ENCODE measurements at regions not wholly inside any gene's neighbourhood (a gene's known extent, or its start where the extent isn't known, plus 50 kb on each side); places are given as distances from the start of the nearest gene placed in this dataset.

DNA sequence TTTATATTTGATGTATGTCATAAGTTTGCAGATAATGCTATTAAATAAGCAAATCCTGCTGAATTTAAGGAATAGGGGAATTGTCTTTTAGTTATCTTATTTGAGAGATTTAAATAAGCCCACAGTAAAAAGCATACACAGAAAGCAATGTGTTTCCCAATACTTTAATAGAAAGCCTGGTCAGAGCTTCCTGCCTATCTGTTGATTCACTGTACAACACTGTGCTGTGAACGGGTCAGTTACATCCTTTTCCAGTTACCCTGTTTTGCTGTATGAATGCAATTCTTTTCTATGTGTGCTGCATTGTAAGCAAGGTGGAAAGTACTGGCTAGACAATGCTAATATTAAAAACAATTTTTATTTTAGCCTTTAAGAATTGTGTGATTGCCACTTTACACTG is 81.2 kb downstream of the ANKRD7 start:
- Histone ChIP-seq H3K79me2 (ENCODE audit: insufficient read depth, low read length) (no peaks in the 10 kb centered on the region), H2AFZ (ENCODE audit: low read length) (no peak overlapping the region; the same call in 1 of the 2 replicates), H4K20me1 (ENCODE audit: insufficient read depth, low read length, poor library complexity, severe bottlenecking) (no peaks in the 10 kb centered on the region), H3K9me2 (replicated peaks; ENCODE audit: low read depth, low read length) (no peaks in the 10 kb centered on the region), H3K4me3 (ENCODE audit: low read length, poor library complexity, severe bottlenecking) (no peak overlapping the region), H3F3A (ENCODE audit: low read depth) (no peaks in the 10 kb centered on the region), H3K9me3 (ENCODE audit: insufficient read depth, low read depth, low read length) (peaks cover 12% of the 10 kb centered on the region; the same call in 1 of the 2 replicates), H3K36me3 (ENCODE audit: insufficient read depth, low read length) (peaks cover 4% of the 10 kb centered on the region; the same call in 1 of the 2 replicates), H3K4me1 (ENCODE audit: insufficient read depth, low read length, poor library complexity, severe bottlenecking) (peaks cover 29% of the 10 kb centered on the region), H3K27me3 (ENCODE audit: insufficient read depth, low read length, poor library complexity, severe bottlenecking) (no peaks in the 10 kb centered on the region), H3K4me2 (ENCODE audit: low read depth, low read length, poor library complexity, severe bottlenecking) (peak overlapping the region; percentile 15), H3K9ac (ENCODE audit: low read depth, low read length, poor library complexity, severe bottlenecking) (no peak overlapping the region)
- TF ChIP-seq, protein P1, sequence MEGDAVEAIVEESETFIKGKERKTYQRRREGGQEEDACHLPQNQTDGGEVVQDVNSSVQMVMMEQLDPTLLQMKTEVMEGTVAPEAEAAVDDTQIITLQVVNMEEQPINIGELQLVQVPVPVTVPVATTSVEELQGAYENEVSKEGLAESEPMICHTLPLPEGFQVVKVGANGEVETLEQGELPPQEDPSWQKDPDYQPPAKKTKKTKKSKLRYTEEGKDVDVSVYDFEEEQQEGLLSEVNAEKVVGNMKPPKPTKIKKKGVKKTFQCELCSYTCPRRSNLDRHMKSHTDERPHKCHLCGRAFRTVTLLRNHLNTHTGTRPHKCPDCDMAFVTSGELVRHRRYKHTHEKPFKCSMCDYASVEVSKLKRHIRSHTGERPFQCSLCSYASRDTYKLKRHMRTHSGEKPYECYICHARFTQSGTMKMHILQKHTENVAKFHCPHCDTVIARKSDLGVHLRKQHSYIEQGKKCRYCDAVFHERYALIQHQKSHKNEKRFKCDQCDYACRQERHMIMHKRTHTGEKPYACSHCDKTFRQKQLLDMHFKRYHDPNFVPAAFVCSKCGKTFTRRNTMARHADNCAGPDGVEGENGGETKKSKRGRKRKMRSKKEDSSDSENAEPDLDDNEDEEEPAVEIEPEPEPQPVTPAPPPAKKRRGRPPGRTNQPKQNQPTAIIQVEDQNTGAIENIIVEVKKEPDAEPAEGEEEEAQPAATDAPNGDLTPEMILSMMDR (conservative IDR thresholded peaks at IDR 0.05; ENCODE audit: low read length), result no peak

DNA sequence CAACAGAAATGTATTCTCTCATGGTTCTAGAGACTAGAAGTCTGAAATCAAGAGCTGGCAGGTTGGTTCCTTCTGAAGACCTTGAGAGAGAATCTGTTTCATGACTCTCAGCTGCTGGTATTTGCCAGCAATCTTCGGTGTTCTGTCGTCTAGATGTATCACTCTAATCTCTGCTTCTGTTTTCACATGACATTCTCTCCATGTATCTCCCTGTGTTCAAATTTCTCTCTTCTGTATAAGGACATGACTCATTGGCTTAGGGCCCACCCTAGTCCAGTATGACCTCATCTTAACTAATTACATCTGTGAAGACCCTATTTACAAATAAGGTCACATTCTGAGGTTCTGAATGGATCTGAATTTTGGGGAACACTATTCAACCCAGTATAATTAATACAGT is 82.3 kb downstream of the ANKRD7 start:
- peaks cover 40% of the 10 kb centered on the region for H3K4me1 ChIP-seq (ENCODE audit: insufficient read depth, low read length, poor library complexity, severe bottlenecking)
- 0 out of 2 replicates have a peak, but pooled peaks cover 6% of the 10 kb centered on the region for H3F3A ChIP-seq (ENCODE audit: low read depth)
- H3K27me3 ChIP-seq (ENCODE audit: insufficient read depth, low read length, poor library complexity, severe bottlenecking), result no peaks in the 10 kb centered on the region
- H3K4me3 ChIP-seq (ENCODE audit: low read length, poor library complexity, severe bottlenecking), result no peak overlapping the region
- TF ChIP-seq EZH2phosphoT487 (IDR thresholded peaks at IDR 0.05; ENCODE audit: borderline replicate concordance), result no peak
- TF ChIP-seq, protein P1 (conservative IDR thresholded peaks at IDR 0.05; ENCODE audit: low read length), result no peak
- peaks cover 12% of the 10 kb centered on the region; the same call in 1 of the 2 replicates for H3K9me3 ChIP-seq (ENCODE audit: insufficient read depth, low read depth, low read length)
- H2AFZ ChIP-seq (ENCODE audit: low read length), result no peak overlapping the region
- no peaks in the 10 kb centered on the region for H3K9me2 ChIP-seq (replicated peaks; ENCODE audit: low read depth, low read length)
- H3K36me3 ChIP-seq (ENCODE audit: insufficient read depth, low read length), result peaks cover 4% of the 10 kb centered on the region; the same call in 1 of the 2 replicates
- H4K20me1 ChIP-seq (ENCODE audit: insufficient read depth, low read length, poor library complexity, severe bottlenecking), result no peaks in the 10 kb centered on the region
- no peak overlapping the region for H3K9ac ChIP-seq (ENCODE audit: low read depth, low read length, poor library complexity, severe bottlenecking)
- no peak overlapping the region for H3K4me2 ChIP-seq (ENCODE audit: low read depth, low read length, poor library complexity, severe bottlenecking)
- H3K79me2 ChIP-seq (ENCODE audit: insufficient read depth, low read length), result no peaks in the 10 kb centered on the region

DNA sequence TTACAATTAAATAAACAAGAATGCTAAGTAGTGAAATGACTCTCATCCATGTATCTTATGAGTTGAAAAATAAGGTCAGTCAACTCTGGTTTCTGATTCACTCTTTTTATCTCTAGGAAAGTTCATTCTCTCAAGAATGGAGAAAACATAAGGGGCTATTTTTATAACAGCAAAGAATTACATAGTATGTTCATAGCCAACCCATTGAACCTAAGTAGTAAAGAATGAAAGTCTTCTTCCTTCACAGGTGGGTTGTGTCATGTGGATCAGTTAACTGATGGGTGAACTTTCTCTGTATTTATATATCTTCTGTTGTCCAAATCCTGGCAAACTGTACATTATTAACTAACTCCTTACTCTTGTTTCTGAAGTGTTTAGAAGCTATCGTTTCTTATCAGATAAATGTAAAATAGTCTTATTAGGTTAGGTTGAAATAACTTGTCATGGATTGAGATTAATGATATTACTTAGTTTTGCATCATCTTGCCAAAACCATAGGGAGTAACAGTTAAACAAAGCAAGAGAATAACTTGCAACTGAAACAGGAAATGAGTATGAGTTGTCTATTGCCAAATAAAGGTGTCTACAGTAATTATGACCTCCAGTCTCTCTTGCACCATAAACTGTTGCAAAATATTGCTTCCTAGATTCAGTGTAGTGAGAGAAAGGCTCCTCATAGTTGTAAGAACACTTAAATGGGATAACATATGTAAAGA is 86.8 kb downstream of the ANKRD7 start:
- Histone ChIP-seq H2AFZ (ENCODE audit: low read length) (no peak overlapping the region), H3K9ac (ENCODE audit: low read depth, low read length, poor library complexity, severe bottlenecking) (peak overlapping the region; percentile 61), H3K4me1 (ENCODE audit: insufficient read depth, low read length, poor library complexity, severe bottlenecking) (peaks cover 36% of the 10 kb centered on the region), H3K4me3 (ENCODE audit: low read length, poor library complexity, severe bottlenecking) (peak overlapping the region; percentile 48), H3K9me2 (replicated peaks; ENCODE audit: low read depth, low read length) (no peaks in the 10 kb centered on the region), H3K36me3 (ENCODE audit: insufficient read depth, low read length) (peaks cover 4% of the 10 kb centered on the region; the same call in 1 of the 2 replicates), H3K79me2 (ENCODE audit: insufficient read depth, low read length) (no peaks in the 10 kb centered on the region), H3K9me3 (ENCODE audit: insufficient read depth, low read depth, low read length) (peaks cover 12% of the 10 kb centered on the region; the same call in 1 of the 2 replicates), H4K20me1 (ENCODE audit: insufficient read depth, low read length, poor library complexity, severe bottlenecking) (no peaks in the 10 kb centered on the region), H3F3A (ENCODE audit: low read depth) (0 out of 2 replicates have a peak, but pooled peaks cover 12% of the 10 kb centered on the region), H3K4me2 (ENCODE audit: low read depth, low read length, poor library complexity, severe bottlenecking) (peak overlapping the region; percentile 63), H3K27me3 (ENCODE audit: insufficient read depth, low read length, poor library complexity, severe bottlenecking) (no peaks in the 10 kb centered on the region)
- no peak for TF ChIP-seq EZH2phosphoT487 (IDR thresholded peaks at IDR 0.05; ENCODE audit: borderline replicate concordance)
- TF ChIP-seq, protein P1 (conservative IDR thresholded peaks at IDR 0.05; ENCODE audit: low read length), result no peak

Data from Loucy (cell line).